NCI-H510A treated with DMSO at 0.1 percent for 48 hours (cell line): ENCODE measurements at regions not wholly inside any gene's neighbourhood (a gene's known extent, or its start where the extent isn't known, plus 50 kb on each side); places are given as distances from the start of the nearest gene placed in this dataset.

Experiments
- DNase-seq: peaks from one replicate; lab custom pipeline; 2025; lab: John Stamatoyannopoulos, UW

- DNase-seq = no peak
Observed at GRCh38 chr6:121499666-121500065, 64.2 kb downstream of the GJA1 start.

GRCh38 chr6:121503589-121503991, 68.1 kb downstream of the GJA1 start:
- no peak for DNase-seq

GRCh38 chr6:121504227-121504626, 68.8 kb downstream of the GJA1 start:
- no peak for DNase-seq

- DNase-seq = no peak
Observed at GRCh38 chr6:121505284-121505683, 69.8 kb downstream of the GJA1 start.

GRCh38 chr6:121506761-121507754, 71.6 kb downstream of the GJA1 start:
- DNase-seq = no peak

- no peak for DNase-seq
Observed at GRCh38 chr6:121510568-121511177, 75.2 kb downstream of the GJA1 start.

GRCh38 chr6:121515630-121516265, 80.3 kb downstream of the GJA1 start:
- DNase-seq = no peak

- DNase-seq = no peak
Observed at GRCh38 chr6:121516331-121516730, 80.9 kb downstream of the GJA1 start.

- DNase-seq = no peak
Observed at GRCh38 chr6:121520337-121521163, 85.1 kb downstream of the GJA1 start.

- no peak for DNase-seq
Observed at GRCh38 chr6:121521164-121521555, 85.7 kb downstream of the GJA1 start.

GRCh38 chr6:121522265-121522664, 86.8 kb downstream of the GJA1 start:
- no peak for DNase-seq

GRCh38 chr6:121522771-121523386, 87.4 kb downstream of the GJA1 start:
- no peak for DNase-seq

GRCh38 chr6:121523628-121524027, 88.2 kb downstream of the GJA1 start:
- no peak for DNase-seq

GRCh38 chr6:121526282-121526681, 90.8 kb downstream of the GJA1 start:
- DNase-seq = no peak

- DNase-seq = no peak
Observed at GRCh38 chr6:121531658-121532169, 96.3 kb downstream of the GJA1 start.

GRCh38 chr6:121533321-121533841, 97.9 kb downstream of the GJA1 start:
- DNase-seq = no peak

- no peak for DNase-seq
Observed at GRCh38 chr6:121535777-121536176, 100.3 kb downstream of the GJA1 start.

GRCh38 chr6:121536345-121536744, 100.9 kb downstream of the GJA1 start:
- no peak for DNase-seq

- no peak for DNase-seq
Observed at GRCh38 chr6:121539439-121539838, 104.0 kb downstream of the GJA1 start.

- DNase-seq = no peak
Observed at GRCh38 chr6:121540210-121540609, 104.8 kb downstream of the GJA1 start.

GRCh38 chr6:121544691-121545090, 109.2 kb downstream of the GJA1 start:
- no peak for DNase-seq
